RWPE1 (cell line): ENCODE measurements at regions not wholly inside any gene's neighbourhood (a gene's known extent, or its start where the extent isn't known, plus 50 kb on each side); places are given as distances from the start of the nearest gene placed in this dataset.
"Not testable (repeated sequence)": the region's sequence is repeated elsewhere in the genome, so short reads cannot be mapped to it uniquely, and the experiment has no call there.

Experiments used
- CTCF ChIA-PET: fragments of 350-600 bp; sonication (Branson Sonifier 250); formaldehyde crosslinking; extraction: SDS; loops from one replicate; lab custom pipeline; 2021; lab: Yijun Ruan, JAX
- POLR2A ChIA-PET: fragments of 400-600 bp; formaldehyde crosslinking; extraction: SDS; loops from one replicate; lab custom pipeline; 2020; ENCODE audit warnings: antibody characterized with exemption; ENCODE audit not compliant: low non-redundant PET; lab: Yijun Ruan, JAX
- DNase-seq: peaks from one replicate; pipeline ENCODE4 v3.0.0; 2012; ENCODE audit warnings: low spot score
- H3K27ac ChIP-seq: fragments of 450-650 bp; 2 replicates; pipeline ENCODE4 v1.5.1; 2017
- CTCF ChIP-seq: fragments of 450-650 bp; conservative IDR thresholded peaks from 2 replicates; pipeline ENCODE4 v1.5.1; 2017; ENCODE audit warnings: low read depth, mild to moderate bottlenecking

GRCh38 chrX:39690541-39691415, 407.0 kb downstream of the BCOR start:
- CTCF ChIA-PET = no interaction called here
- no peak for DNase-seq
- no peak overlapping the region for H3K27ac ChIP-seq
- no peak for TF ChIP-seq CTCF
- POLR2A ChIA-PET = no interaction called here

GRCh38 chrX:39691724-39692123, 406.0 kb downstream of the BCOR start:
- no peak overlapping the region for H3K27ac ChIP-seq
- CTCF ChIA-PET = no interaction called here
- no peak for TF ChIP-seq CTCF
- POLR2A ChIA-PET = no interaction called here
- DNase-seq = no peak

GRCh38 chrX:39692796-39693195, 405.0 kb downstream of the BCOR start:
- TF ChIP-seq CTCF = no peak
- ChIA-PET CTCF (interaction anchor here (0.8 kb wide), 1 partner anchor 321 kb away, joined by 5 read pairs; no protein-coding TSS in a partner anchor), POLR2A (no interaction called here)
- DNase-seq = no peak
- H3K27ac ChIP-seq = no peak overlapping the region

GRCh38 chrX:39693298-39693697, 404.5 kb downstream of the BCOR start:
- ChIA-PET POLR2A (no interaction called here), CTCF (interaction anchor here (0.8 kb wide), 1 partner anchor 320 kb away, joined by 5 read pairs; no protein-coding TSS in a partner anchor)
- TF ChIP-seq CTCF = no peak
- no peak for DNase-seq
- no peak overlapping the region for H3K27ac ChIP-seq

- H3K27ac ChIP-seq, CTCF ChIA-PET, DNase-seq, POLR2A ChIA-PET: not testable (repeated sequence)
These were observed 395.1 kb downstream of the BCOR start for GRCh38 chrX:39702636-39703035.

- POLR2A ChIA-PET = no interaction called here
- CTCF ChIA-PET = no interaction called here
- DNase-seq = no peak
- no peak for TF ChIP-seq CTCF
- H3K27ac ChIP-seq = no peak overlapping the region
These were observed 394.5 kb downstream of the BCOR start for GRCh38 chrX:39703307-39703706.

- DNase-seq = no peak
- H3K27ac ChIP-seq = no peak overlapping the region
- no peak for TF ChIP-seq CTCF
- CTCF ChIA-PET = interaction anchor here (1.0 kb wide), 1 partner anchor 16 kb away, joined by 3 read pairs; no protein-coding TSS in a partner anchor
- POLR2A ChIA-PET = interaction anchor here (0.6 kb wide), 1 partner anchor 472 kb away, joined by 4 read pairs; no protein-coding TSS in a partner anchor
These were observed 393.2 kb downstream of the BCOR start for GRCh38 chrX:39704590-39704989.
